ENCODE measurements at regions not wholly inside any gene's neighbourhood (a gene's known extent, or its start where the extent isn't known, plus 50 kb on each side); places are given as distances from the start of the nearest gene placed in this dataset.

- ChIA-PET POLR2A (no interaction called here), CTCF (interaction anchor here (0.6 kb wide), 2 partner anchors 97 to 346 kb away, joined by 3 to 4 read pairs; no protein-coding TSS in a partner anchor)
- TF ChIP-seq ZNF596 (tag by site-specific recombination; IDR thresholded peaks at IDR 0.05), result 0 out of 2 replicates have a peak, but pooled peaks have one; percentile 37
- no peak for TF ChIP-seq INSM2 (tag by site-specific recombination; IDR thresholded peaks at IDR 0.05)
- no peak for TF ChIP-seq ZNF433 (tag by site-specific recombination; IDR thresholded peaks at IDR 0.05; ENCODE audit: low read depth)
- no peak for TF ChIP-seq ZNF513 (tag by site-specific recombination; IDR thresholded peaks at IDR 0.05)
- TF ChIP-seq PBX3 (CRISPR knock-in tag; IDR thresholded peaks at IDR 0.05), result no peak
- no peak for TF ChIP-seq PRDM10 (tag by site-specific recombination; IDR thresholded peaks at IDR 0.05)
- TF ChIP-seq ZXDB (tag by site-specific recombination; IDR thresholded peaks at IDR 0.05), result no peak
- no peak for TF ChIP-seq HOXA7 (CRISPR knock-in tag; IDR thresholded peaks at IDR 0.05; ENCODE audit: borderline replicate concordance)
- TF ChIP-seq ZNF146 (tag by site-specific recombination; IDR thresholded peaks at IDR 0.05), result no peak
- no peak for TF ChIP-seq ZNF792 (tag by site-specific recombination; IDR thresholded peaks at IDR 0.05)
- peak; percentile 92 for TF ChIP-seq ZNF366 (tag by site-specific recombination; conservative IDR thresholded peaks at IDR 0.05)
- TF ChIP-seq ZFP3 (tag by site-specific recombination; IDR thresholded peaks at IDR 0.05; ENCODE audit: low read depth), result no peak
- TF ChIP-seq ZBTB17 (tag by site-specific recombination; IDR thresholded peaks at IDR 0.05), result no peak
- TF ChIP-seq BCL6B (tag by site-specific recombination; IDR thresholded peaks at IDR 0.05), result no peak
- 0 out of 2 replicates have a peak, but pooled peaks have one; percentile 9 for TF ChIP-seq ZBTB11 (tag by site-specific recombination; conservative IDR thresholded peaks at IDR 0.05; ENCODE audit: low read depth)
- TF ChIP-seq ZNF37A (tag by site-specific recombination; IDR thresholded peaks at IDR 0.05), result no peak
- 0 out of 2 replicates have a peak, but pooled peaks have one; percentile 35 for TF ChIP-seq PRDM1 (tag by site-specific recombination; IDR thresholded peaks at IDR 0.05)
- H3K4me1 ChIP-seq (ENCODE audit: control insufficient read depth, insufficient read depth, low read length), result no peaks in the 10 kb centered on the region
- H3K27ac ChIP-seq (ENCODE audit: extremely low read depth, low read depth, low read length), result no peak overlapping the region
- no peak overlapping the region for H3K4me3 ChIP-seq (ENCODE audit: low read depth, low read length)
- H3K9me3 ChIP-seq (ENCODE audit: control insufficient read depth, insufficient read depth, low read depth, low read length), result no peaks in the 10 kb centered on the region; the same call in 1 of the 2 replicates
- H3K36me3 ChIP-seq (ENCODE audit: control insufficient read depth in 2 of 2, insufficient read depth in 1 of 2, low read length in 2 of 2), result no peaks in the 10 kb centered on the region
These were observed 161.5 kb upstream of the KLF6 start for GRCh38 chr10:3946234-3947229.
